ENCODE measurements at regions not wholly inside any gene's neighbourhood (a gene's known extent, or its start where the extent isn't known, plus 50 kb on each side); places are given as distances from the start of the nearest gene placed in this dataset.

DNA sequence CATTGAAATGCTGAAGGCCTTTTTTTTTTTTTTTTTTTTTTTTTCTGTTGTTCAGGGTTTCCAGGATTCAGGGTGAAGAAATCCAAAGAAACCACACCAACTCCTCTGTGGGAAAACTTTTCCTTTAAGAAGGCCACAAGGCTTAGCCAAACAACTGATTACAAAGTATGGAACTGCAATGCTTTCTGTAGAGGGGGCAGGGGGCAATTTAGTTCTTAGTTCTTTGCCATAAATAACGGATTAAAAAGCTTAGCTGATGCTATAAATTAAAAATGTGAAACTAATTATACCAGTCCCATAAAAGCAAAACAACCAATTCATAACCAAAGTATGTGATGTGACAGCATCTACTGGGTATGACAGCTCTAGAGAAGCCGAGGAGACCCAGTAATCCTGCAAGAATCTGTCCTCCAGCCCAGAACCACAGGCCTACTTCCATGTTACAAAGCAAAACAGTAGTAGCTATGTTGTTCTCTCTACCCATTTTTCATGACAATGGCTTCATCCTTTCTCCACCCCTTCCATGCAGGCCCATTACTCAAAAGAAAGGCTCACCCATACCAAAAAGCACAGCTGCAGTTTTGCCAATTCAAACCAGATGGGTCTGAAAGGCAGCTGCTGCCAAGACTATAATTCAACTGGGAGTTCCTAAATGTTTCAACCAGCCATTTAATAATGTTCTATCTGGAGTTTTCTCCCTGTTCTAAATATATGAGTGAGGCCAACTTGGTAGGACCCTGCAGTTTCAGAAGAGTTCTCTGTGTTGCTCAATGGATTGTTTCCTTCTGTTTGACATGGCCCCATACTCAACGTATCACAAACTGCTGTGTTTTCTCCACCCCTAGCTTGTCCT lies 167.1 kb upstream of the ZFHX3 start:
- no peak for DNase-seq (ENCODE audit: low read depth in 4 of 4, low spot score in 2 of 4)

DNA sequence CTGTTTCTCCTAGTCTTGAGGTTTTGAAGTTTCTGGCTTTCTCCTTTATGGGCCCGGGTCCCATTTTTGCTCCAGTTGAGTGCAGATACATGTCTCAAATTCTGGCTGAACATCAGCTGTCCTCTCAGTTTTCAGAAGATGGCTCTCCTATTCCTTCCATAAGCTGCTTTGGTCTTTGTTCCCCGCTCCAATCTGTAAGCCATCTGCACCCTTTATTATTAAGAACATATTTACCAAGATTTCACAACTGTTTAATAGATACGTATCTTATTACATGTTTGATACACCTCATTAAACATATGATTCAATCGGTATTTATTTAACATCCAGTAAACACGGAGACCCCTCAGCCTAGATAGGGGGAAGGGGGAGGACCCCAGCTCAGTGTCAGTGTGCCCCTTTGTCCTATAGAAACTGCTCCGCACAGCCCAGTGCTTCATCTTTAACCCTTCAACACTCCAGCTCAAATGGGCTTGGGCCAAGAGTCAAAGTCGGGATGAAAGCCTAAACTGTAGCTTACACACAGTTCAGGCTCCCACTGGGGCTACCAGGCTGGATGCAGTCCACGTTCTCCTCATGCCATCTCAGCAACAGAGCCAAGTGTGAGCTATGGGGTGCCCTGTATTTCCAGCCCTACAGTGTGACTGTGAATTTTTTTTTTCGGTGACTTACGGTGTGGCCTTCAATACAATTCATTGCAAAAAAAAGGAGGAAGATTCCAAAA lies 166.0 kb upstream of the ZFHX3 start:
- no peak for DNase-seq (ENCODE audit: low read depth in 4 of 4, low spot score in 2 of 4)

DNA sequence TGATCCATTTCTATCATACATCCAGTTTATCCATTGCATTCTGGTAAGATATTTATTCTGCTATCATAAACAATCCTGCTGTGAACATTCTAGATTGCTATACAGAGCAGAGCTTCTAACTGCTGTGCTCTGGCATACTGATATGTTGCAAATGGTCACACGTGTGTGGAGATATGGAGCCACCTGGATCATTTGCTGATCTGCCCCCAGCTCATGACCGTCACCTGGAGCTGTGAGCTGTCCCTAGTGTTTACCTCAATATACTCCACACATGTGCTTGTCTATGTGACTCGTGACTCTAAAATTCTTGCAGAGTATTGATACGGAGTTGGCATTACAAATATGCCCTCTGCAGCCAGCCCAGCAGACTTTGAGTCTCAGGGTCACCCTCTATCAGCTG lies 164.5 kb upstream of the ZFHX3 start:
- no peak for DNase-seq (ENCODE audit: low read depth in 4 of 4, low spot score in 2 of 4)

DNA sequence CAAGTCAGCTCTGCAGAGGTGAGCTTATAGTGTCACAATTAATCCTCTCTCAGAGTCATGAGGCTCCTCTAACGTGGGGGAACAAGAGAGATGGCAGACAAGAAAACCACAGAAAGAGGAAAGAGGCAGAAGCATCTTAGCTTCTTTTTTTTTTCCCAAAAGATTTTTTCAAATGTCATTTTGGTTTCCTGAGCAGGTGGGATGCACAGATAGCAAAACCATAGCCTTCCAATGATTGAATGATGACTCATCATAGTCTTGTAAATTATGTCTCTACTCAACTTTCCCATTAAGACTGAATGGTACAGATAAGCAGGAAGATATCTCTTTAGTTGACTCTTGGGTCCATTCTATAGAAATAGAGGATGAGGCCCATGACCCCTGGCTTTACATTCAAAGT lies 162.8 kb upstream of the ZFHX3 start:
- no peak for DNase-seq (ENCODE audit: low read depth in 4 of 4, low spot score in 2 of 4)

DNA sequence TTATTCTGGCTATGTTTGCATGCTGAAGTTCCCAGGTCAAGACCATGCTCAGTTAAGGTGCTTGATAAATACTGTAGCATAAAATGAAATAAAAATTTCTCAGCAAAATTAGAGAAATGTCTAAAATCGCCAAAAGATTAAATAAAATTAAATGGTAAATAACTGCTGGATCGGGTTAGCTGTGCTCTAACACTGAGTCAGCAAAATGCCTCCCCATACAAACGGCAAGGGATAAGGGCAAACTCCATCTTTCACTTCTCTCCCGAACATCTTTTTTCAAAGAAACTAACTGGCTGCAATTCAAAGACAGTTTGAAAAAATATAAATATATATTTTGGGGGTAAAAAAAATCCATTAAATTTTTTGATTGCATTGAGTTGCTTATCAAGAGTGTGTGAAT lies 162.2 kb upstream of the ZFHX3 start:
- DNase-seq (ENCODE audit: low read depth in 4 of 4, low spot score in 2 of 4): no peak

DNA sequence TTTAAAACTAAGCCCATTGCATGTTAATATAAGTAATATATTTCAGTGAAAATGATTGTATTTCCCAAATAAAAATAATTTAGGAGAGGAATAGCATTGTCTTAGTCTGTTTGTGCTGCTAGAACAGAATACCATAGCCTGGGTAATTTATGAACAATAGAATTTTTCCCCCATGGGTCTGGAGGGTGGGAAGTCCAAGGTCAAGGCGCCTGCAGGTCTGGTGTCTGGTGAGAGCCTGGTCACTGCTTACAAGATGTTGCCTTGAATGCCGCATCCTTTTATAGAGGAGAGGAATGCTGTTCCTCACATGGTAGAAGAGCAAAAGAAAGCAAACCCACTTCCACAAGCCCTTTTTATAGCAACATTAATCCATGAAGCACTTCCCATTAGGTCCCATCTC lies 161.3 kb upstream of the ZFHX3 start:
- no peak for DNase-seq (ENCODE audit: low read depth in 4 of 4, low spot score in 2 of 4)

DNA sequence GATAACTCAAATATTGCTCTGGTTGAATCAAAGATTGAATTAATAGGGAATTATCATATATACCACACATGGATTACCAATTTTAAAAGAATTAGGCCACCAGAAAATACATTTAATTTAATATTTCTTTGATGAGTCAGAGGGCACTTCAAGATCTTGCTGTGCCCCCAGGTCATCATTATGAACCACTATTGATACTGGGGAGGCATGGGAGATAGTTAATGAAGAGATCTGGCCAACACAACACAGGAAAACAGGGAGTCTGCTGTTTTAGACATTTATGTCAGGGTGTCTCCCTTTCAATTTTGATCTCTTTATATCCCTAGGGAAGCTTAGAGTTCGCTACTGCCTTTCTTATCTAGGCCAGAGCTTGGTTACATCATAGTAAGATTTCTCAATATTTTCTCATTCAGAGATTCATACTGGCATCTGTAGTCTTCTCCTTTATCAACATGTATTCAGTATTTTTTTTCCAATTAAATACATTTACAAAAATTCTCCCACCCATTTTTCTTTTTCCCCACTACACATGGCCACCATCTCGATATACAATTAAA lies 158.3 kb upstream of the ZFHX3 start:
- no peak for DNase-seq (ENCODE audit: low read depth in 4 of 4, low spot score in 2 of 4)

DNA sequence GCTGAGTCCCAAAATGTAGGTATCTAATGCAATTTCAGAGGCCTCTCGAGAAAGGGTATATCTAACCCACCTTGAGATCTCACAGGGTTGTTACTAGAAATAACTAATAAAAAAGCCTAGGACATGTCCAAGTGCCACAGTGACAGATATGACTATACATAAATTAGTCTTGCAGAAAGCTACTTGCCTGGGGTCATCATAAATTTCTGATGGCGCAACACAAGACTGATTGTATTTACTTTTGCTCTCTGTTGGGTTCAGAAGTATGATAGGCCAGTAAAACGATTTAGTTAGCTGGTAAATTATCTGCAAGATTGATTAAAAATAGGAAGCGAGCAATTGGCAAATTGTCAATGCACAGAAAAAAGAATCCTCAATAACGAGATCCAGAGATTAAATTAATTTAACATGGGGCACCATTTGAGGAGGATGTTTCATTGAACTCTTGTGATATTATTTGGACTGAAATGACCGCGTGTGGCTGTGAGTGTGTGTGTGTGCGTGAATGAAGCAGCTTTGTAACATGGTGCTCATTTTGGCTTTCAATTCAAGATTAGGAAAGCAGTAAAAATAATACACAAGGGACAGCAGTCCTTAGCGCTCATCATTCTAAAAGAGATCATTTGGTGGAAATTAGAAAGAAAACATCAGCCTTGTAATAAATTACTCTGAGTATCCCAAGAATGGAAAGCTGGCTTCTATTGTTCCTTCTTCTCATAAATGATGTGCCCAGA lies 157.4 kb upstream of the ZFHX3 start:
- DNase-seq (ENCODE audit: low read depth in 4 of 4, low spot score in 2 of 4): no peak

DNA sequence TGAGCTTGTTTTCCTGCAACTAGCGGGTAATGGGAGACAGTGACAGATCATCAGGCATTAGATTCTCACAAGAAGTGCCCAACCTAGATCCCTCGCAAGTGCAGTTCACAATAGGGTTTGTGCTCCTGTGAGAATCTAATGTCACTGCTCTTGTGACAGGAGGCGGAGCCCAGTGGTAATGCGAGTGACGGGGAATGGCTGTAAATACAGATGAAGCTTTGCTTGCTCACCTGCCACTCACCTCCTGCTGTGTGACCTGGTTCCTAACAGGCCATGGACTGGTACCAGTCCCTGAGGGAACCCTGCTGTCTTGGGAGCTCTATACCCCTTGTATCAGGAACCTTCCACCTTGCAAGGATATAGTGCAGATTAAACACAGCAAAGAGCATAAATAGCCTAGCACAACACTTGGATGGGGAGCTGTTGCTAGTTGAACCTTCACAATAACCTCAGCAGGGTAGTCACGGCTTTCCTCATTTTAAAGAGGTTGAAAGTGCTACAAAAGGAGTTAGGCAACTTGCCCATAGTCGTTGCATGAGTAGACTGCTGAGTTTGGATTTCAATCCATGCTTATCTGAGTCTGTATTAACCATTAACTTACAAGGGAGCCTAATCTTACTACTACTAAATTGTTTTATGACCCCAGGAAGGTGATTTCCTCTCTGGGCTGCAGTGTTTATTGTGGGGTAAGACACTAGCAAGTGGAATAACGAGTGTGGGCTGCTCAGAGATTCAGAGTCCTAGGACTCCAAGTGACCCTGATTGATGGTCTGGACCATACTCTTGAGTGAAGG lies 156.6 kb upstream of the ZFHX3 start:
- DNase-seq (ENCODE audit: low read depth in 4 of 4, low spot score in 2 of 4): no peak

DNA sequence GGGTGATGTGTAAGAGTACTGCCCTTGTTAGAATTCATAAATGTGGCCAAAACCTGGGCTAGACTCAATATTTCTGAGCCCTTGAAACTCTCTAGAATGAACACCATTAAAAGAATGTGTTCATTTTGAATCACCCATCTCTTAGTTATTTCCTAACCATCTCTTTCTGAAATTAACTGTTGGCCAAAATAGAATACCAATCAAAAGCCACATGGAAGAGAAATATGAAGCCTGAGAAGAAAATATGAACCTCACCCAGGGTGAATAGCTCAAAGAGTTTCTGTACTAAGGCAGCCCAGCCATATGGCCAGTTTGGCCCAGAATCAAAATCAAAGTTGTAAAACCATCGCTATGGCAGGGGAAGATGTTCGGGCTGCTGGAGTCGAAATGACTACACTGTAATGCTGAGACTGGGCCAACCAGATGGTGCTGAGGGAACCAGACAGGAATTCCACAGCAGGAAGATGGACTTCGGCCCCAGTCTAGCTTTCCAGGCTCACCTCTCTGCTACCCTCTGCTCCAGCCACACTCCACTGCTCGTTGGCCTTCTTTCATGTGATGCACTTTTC lies 154.3 kb upstream of the ZFHX3 start:
- DNase-seq (ENCODE audit: low read depth in 4 of 4, low spot score in 2 of 4): peak in 1 of 4 donors; percentile 39

DNA sequence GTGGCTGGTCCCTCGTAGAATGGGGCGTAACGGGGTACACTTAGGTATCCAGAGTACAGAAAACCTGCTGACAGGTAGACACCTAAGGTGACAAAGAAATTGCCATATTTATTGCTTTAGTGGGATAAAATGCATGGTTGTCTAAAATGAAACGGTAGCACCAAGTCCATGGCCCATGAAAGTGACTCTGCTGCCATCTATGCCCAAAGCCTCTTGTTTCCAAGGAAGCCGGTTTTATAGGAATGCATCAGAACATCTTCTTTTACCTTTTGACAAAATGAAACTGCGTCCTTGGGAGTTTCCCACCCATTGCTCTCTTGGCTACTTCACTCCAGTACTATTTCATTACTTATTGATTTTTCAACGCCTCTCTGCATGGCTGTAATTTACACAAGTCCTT lies 151.3 kb upstream of the ZFHX3 start:
- no peak for DNase-seq (ENCODE audit: low read depth in 4 of 4, low spot score in 2 of 4)

DNA sequence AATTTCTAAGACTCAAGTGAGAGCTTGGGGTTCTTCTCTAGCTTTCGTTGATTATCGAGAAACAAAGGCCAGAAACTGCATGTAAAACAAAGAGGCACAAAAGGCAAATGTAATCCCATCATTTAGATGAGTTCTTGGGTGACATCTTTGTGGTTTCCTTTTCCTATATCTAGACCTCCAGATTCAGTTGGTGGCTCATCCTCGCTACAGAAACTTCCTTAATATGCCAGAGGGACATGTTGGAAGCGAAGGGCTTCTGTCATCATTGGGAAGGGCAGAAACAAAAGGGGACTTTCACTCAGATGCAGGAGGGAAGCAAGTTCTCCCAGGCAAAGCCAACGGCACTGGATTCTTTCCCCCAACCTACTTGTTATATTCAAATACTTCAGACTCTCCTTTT lies 150.6 kb upstream of the ZFHX3 start:
- DNase-seq (ENCODE audit: low read depth in 4 of 4, low spot score in 2 of 4): no peak

DNA sequence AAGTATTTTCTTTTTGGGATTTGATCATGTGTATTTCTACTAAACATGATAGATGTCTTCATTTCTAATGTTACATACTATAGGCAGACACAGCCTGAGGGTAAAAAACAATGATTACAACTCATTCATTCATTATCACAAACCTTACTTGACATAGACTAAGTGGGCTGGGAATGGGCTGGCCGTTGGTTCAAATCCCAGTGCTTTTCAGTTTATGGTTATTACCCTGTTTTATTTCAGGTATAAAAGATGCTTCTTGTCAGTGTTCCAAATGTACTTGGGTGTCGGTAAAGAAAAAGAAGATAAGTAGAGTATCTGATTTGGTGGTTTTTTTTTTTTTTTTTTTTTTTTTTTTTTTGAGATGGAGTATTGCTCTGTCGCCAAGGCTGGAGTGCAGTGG lies 149.7 kb upstream of the ZFHX3 start:
- DNase-seq (ENCODE audit: low read depth in 4 of 4, low spot score in 2 of 4): no peak

DNA sequence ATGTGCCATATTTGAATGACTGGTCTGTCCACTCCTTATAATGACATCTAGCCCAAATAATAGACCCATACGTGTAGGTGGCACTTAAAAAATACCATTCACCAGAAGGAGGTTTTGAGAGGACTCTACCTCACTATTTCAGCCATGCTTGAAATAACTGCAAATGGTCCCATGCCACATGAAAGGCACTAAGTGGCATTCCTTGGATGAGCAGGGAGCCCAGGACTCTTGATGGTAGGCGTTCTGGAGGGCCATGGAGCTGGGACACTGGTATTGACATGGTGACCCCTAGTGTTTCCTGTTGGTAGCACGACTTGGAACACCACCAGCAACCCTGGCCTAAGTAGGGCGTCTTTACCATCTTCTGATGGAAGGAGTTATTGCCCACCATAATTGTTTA lies 148.7 kb upstream of the ZFHX3 start:
- no peak for DNase-seq (ENCODE audit: low read depth in 4 of 4, low spot score in 2 of 4)

DNA sequence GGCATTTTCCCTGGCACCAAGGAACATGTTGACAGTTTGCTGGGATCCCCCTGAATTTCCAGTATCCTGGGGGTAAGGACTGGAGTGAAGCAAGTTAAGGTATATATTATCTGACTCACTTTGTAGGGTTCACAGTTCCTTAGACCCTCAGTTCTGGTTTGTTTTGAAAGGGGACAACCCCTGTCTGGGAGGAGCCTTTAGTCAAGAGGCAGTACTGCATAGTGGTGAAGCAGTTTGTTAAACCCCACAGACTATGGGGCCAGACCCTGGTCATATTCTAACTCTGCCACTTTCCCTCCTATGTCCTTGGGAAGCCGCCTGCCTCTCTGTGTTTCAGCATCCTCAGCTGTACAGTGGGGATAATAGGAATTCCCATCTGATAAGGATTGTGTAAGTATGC lies 145.5 kb upstream of the ZFHX3 start:
- no peak for DNase-seq (ENCODE audit: low read depth in 4 of 4, low spot score in 2 of 4)

DNA sequence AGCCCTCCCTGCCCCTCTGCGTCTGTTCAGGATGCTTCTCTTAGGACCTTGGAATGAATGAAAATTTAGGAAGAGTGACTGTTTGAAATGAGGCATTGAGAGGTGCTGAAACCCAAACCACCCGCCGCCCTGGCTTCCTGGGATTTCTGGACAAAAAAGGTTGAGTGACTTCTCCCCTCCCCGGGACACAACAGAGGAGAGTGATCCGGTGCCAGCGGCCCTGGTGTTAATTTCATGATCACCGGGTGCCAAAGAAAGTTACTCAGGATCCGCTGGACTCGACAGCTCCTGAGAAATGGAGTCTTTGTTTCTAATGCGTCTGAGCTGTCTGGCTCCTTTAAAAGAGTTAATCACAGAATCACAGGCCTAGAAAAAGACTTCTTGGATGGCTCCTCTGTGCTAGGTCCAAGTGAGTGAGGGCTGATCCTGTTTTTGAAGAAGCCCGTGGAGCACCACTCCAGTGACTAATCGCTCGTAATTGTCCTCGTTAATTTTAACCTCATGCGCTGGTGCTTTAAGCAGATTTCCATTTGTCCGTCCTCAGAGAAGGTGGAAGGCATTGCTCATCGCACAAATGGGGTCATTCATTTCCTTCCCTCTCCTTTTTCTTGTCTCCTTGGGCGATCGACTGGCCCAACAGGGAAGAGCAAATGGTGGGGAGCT lies 144.4 kb upstream of the ZFHX3 start:
- DNase-seq (ENCODE audit: low read depth in 4 of 4, low spot score in 2 of 4): no peak

DNA sequence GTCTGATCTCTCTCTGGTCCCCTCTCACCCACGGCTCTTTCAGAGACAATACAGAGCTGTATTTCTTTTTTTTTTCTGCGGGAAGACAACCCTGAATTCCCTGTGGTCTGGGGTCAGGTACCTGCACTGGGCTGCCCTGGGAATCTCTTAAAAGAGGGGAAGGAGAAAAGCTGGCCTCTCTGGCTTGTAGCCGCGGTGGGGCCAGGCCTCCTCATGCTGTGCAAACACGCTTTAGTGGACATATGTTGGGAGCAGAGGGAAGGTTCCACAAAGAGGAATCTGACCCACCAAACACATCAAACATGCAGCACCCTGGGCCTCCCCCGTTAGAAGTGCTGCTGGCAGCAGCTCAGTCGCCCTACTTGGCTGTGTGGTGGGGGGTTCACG lies 143.7 kb upstream of the ZFHX3 start:
- DNase-seq (ENCODE audit: low read depth in 4 of 4, low spot score in 2 of 4): no peak

DNA sequence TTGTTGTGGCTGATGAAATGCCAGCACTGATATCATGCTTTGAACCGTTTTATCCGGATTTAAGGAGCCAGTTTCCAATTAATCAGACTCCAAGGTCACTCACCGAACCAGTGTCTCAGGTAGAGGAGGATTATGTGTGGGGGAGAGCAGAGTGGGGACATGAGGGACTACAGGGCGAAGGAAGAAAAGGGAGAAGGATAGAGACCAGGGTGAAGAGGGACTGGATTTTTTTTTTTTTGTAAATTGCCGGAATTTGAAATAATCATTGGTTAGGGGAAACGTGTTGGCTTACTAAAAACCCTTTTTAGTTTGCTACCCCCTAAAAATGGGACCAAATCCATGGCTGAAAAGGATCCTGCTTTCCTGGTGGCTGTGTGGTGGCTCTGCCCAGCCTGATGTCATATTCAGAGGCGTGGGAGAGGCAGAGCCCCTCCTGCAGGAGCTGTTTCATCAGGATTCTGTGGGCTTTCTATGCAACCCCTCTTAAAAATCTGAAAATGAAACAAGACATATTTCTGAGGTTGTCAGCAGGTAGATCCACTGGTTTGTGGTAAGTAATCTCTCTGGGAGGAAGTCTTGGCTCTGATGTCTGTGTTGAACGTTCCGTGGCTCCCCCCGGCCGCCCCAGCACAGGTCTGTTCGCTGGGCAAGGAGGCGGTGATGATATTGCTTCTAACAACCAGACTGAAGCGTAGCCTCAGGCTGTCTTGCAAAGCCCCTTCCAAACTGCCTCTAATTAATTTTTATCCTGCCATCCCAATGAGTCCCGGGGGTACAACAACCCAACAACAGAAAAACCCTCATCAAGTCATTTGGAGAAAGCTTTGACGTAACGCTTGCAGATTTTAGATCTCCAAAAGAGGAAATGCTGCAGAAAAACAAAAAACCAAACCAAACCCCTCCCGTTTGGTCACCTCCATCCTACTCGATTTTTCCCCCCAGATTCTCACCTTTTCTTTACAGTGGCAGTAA lies 143.0 kb upstream of the ZFHX3 start:
- no peak for DNase-seq (ENCODE audit: low read depth in 4 of 4, low spot score in 2 of 4)
